H1 (cell line): ENCODE measurements at regions not wholly inside any gene's neighbourhood (a gene's known extent, or its start where the extent isn't known, plus 50 kb on each side); places are given as distances from the start of the nearest gene placed in this dataset.

ENCODE experiments used
- CTCF ChIA-PET: fragments of 300-600 bp; sonication (Branson Sonifier 250); formaldehyde crosslinking; loops from one replicate; lab custom pipeline; 2021; ENCODE audit not compliant: partially characterized antibody; lab: Charles Lee
- POLR2A ChIA-PET: fragments of 300-600 bp; sonication (Branson Sonifier 250); formaldehyde crosslinking; loops from one replicate; lab custom pipeline; 2021; ENCODE audit warnings: inconsistent platforms; ENCODE audit not compliant: partially characterized antibody; lab: Charles Lee
- DNase-seq, 2 experiments: peaks; one replicate each; pipeline versions ENCODE4 v3.0.0 to v3.0.0-alpha.2; 2010 to 2022; ENCODE audit warnings: low spot score in 2 of 2, low read depth in 1 of 2, mixed read lengths in 1 of 2
- FAIRE-seq: peaks from 2 replicates; lab custom pipeline; 2011; peaks lifted over from hg19 to GRCh38; lab: Jason Lieb, UNC
- H2AFZ ChIP-seq: 2 replicates; pipeline ENCODE4 v1.8.1; 2012; ENCODE audit warnings: low read length, inconsistent platforms
- H2AK5ac ChIP-seq: 2 replicates; pipeline ENCODE4 v1.6.1; 2013; ENCODE audit warnings: low read depth, low read length
- H2BK120ac ChIP-seq: replicated peaks from 2 replicates; pipeline ENCODE3; 2013; ENCODE audit warnings: low read depth, low read length, inconsistent platforms
- H2BK12ac ChIP-seq: 2 replicates; pipeline ENCODE4 v1.6.1; 2013; ENCODE audit warnings: low read depth, low read length
- H2BK15ac ChIP-seq: 2 replicates; pipeline ENCODE4 v1.6.1; 2013; ENCODE audit warnings: low read length
- H2BK20ac ChIP-seq: 2 replicates; pipeline ENCODE4 v1.6.1; 2013; ENCODE audit warnings: low read length
- H2BK5ac ChIP-seq: 2 replicates; pipeline ENCODE4 v1.6.1; 2013; ENCODE audit warnings: low read depth, low read length
- H3K14ac ChIP-seq: 2 replicates; pipeline ENCODE4 v1.6.1; 2013; ENCODE audit warnings: inconsistent platforms; ENCODE audit not compliant: insufficient read length
- H3K18ac ChIP-seq: 2 replicates; pipeline ENCODE4 v1.6.1; 2013; ENCODE audit warnings: low read length; ENCODE audit errors: extremely low read depth
- H3K23ac ChIP-seq: 2 replicates; pipeline ENCODE4 v1.6.1; 2013; ENCODE audit warnings: inconsistent platforms; ENCODE audit not compliant: insufficient read length
- H3K23me2 ChIP-seq: 2 replicates; pipeline ENCODE4 v1.6.1; 2013; ENCODE audit warnings: low read depth, low read length
- H3K27ac ChIP-seq: 2 replicates; pipeline ENCODE4 v1.6.1; 2011; ENCODE audit warnings: low read depth, low read length, inconsistent platforms
- H3K27me3 ChIP-seq, 4 experiments: replicated peaks in 1 of 4; 1 replicate in 1 of 4; 2 replicates in 3 of 4; pipeline versions ENCODE4 v1.6.1 to v1.8.1; 2011 to 2013; ENCODE audit warnings: low read length in 3 of 4, mild to moderate bottlenecking in 3 of 4, inconsistent platforms in 2 of 4, mixed read lengths in 2 of 4, moderate library complexity in 1 of 4; ENCODE audit not compliant: control insufficient read depth in 3 of 4, insufficient read depth in 3 of 4; ENCODE audit errors: extremely low read depth in 1 of 4
- H3K36me3 ChIP-seq, 4 experiments: 2 replicates each; pipeline versions ENCODE4 v1.6.1 to v1.8.1; 2011 to 2013; ENCODE audit warnings: mild to moderate bottlenecking in 4 of 4, low read length in 3 of 4, moderate library complexity in 2 of 4, control low read depth in 1 of 4, inconsistent platforms in 1 of 4; ENCODE audit not compliant: insufficient read depth in 4 of 4, control insufficient read depth in 2 of 4
- H3K4ac ChIP-seq: replicated peaks from 2 replicates; pipeline ENCODE3; 2013; ENCODE audit warnings: low read length, low read depth, mixed read lengths, inconsistent platforms; ENCODE audit not compliant: insufficient read length
- H3K4me1 ChIP-seq, 4 experiments: replicated peaks in 1 of 4; 1 replicate in 1 of 4; 2 replicates in 3 of 4; pipeline versions ENCODE4 v1.6.1 to v1.8.1; 2011 to 2013; ENCODE audit warnings: low read length in 3 of 4, inconsistent platforms in 2 of 4, mixed read lengths in 1 of 4; ENCODE audit not compliant: insufficient read depth in 4 of 4, control insufficient read depth in 3 of 4
- H3K4me2 ChIP-seq, 2 experiments: 2 replicates each; pipeline versions ENCODE4 v1.6.1 to v1.8.1; 2011 to 2013; ENCODE audit warnings: low read depth in 2 of 2, low read length in 2 of 2, control low read depth in 1 of 2, inconsistent platforms in 1 of 2, mild to moderate bottlenecking in 1 of 2; ENCODE audit not compliant: insufficient read depth in 1 of 2
- H3K4me3 ChIP-seq, 4 experiments: fragments of 200-600, 300-600 bp in 1 of 4; sonication (generic), shearing (Covaris generic), sonication (Bioruptor Twin) in 1 of 4; 2 replicates each; pipeline versions ENCODE4 v1.5.1 to v1.8.1; 2011 to 2016; ENCODE audit warnings: low read length in 4 of 4, low read depth in 3 of 4, control low read depth in 2 of 4, inconsistent platforms in 2 of 4, mild to moderate bottlenecking in 2 of 4, mixed read lengths in 1 of 4, moderate library complexity in 1 of 4; ENCODE audit not compliant: insufficient read depth in 2 of 4; ENCODE audit errors: extremely low read depth in 1 of 4
- H3K56ac ChIP-seq: replicated peaks from 2 replicates; pipeline ENCODE3; 2013; ENCODE audit warnings: low read depth, mild to moderate bottlenecking, mixed read lengths, low read length, inconsistent platforms; ENCODE audit not compliant: insufficient read length
- H3K79me1 ChIP-seq: 2 replicates; pipeline ENCODE4 v1.6.1; 2013; ENCODE audit warnings: low read depth, low read length, control low read depth
- H3K79me2 ChIP-seq, 2 experiments: 2 replicates each; pipeline versions ENCODE4 v1.6.1 to v1.8.1; 2012 to 2013; ENCODE audit warnings: low read length in 2 of 2, mild to moderate bottlenecking in 2 of 2, inconsistent platforms in 1 of 2; ENCODE audit not compliant: insufficient read depth in 2 of 2, control insufficient read depth in 1 of 2
- H3K9ac ChIP-seq, 4 experiments: replicated peaks in 1 of 4; 1 replicate in 1 of 4; 2 replicates in 3 of 4; pipeline versions ENCODE4 v1.6.1 to v1.8.1; 2011 to 2013; ENCODE audit warnings: low read depth in 3 of 4, low read length in 3 of 4, control low read depth in 2 of 4, mild to moderate bottlenecking in 2 of 4, moderate library complexity in 2 of 4, inconsistent platforms in 1 of 4; ENCODE audit errors: extremely low read depth in 1 of 4
- H3K9me3 ChIP-seq, 2 experiments: 2 replicates each; pipeline versions ENCODE4 v1.6.1 to v1.8.1; 2012 to 2013; ENCODE audit warnings: mild to moderate bottlenecking in 2 of 2, moderate library complexity in 2 of 2, control low read depth in 1 of 2, inconsistent platforms in 1 of 2, low read depth in 1 of 2, low read length in 1 of 2, mixed read lengths in 1 of 2; ENCODE audit not compliant: insufficient read depth in 2 of 2
- H4K20me1 ChIP-seq, 2 experiments: replicated peaks in 1 of 2; 2 replicates each; pipeline versions ENCODE3 to v1.8.1; 2011 to 2013; ENCODE audit warnings: inconsistent platforms in 2 of 2, low read length in 2 of 2, mild to moderate bottlenecking in 1 of 2; ENCODE audit not compliant: insufficient read depth in 2 of 2, control insufficient read depth in 1 of 2
- H4K5ac ChIP-seq: 2 replicates; pipeline ENCODE4 v1.6.1; 2013; ENCODE audit warnings: low read length, low read depth, mixed read lengths, inconsistent platforms; ENCODE audit not compliant: insufficient read length
- H4K8ac ChIP-seq: 2 replicates; pipeline ENCODE4 v1.8.0; 2013; ENCODE audit warnings: mild to moderate bottlenecking, moderate library complexity, low read length, inconsistent platforms; ENCODE audit not compliant: insufficient read depth; ENCODE audit errors: extremely low read depth
- H4K91ac ChIP-seq: replicated peaks from 2 replicates; pipeline ENCODE3; 2013; ENCODE audit warnings: low read length, mixed read lengths, inconsistent platforms; ENCODE audit not compliant: insufficient read length
- CHD2 ChIP-seq: IDR thresholded peaks from 2 replicates; pipeline ENCODE4 v1.6.1; 2012; ENCODE audit warnings: low read length, improper control_type of control experiment
- FOSL1 ChIP-seq: IDR thresholded peaks from 2 replicates; pipeline ENCODE4 v1.6.1; 2011; ENCODE audit warnings: mild to moderate bottlenecking, low read depth, low read length, moderate library complexity; ENCODE audit not compliant: insufficient read depth
- SAP30 ChIP-seq: fragments of 300-600 bp; sonication (generic); IDR thresholded peaks from 2 replicates; pipeline ENCODE4 v1.7.1; 2012; ENCODE audit warnings: low read length, moderate library complexity, mild to moderate bottlenecking, inconsistent platforms; ENCODE audit not compliant: insufficient read depth, insufficient replicate concordance
- SRF ChIP-seq: IDR thresholded peaks from 2 replicates; pipeline ENCODE4 v1.6.1; 2011; ENCODE audit warnings: mild to moderate bottlenecking, low read depth, low read length, moderate library complexity
- TBP ChIP-seq: IDR thresholded peaks from 2 replicates; pipeline ENCODE4 v1.6.1; 2011; ENCODE audit warnings: low read depth, low read length, improper control_type of control experiment
- WGBS, 2 experiments: shearing (Covaris generic) in 1 of 2; methylation state at CpG; one replicate each; pipeline versions ENCODE4 v1.1.6 to v1.1.7; 2013 to 2015; ENCODE audit warnings: low lambda C conversion rate in 2 of 2, mixed read lengths in 2 of 2, inconsistent platforms in 1 of 2, low coverage in 1 of 2, missing lambda C conversion rate in 1 of 2; ENCODE audit not compliant: insufficient replicate concordance in 2 of 2, insufficient coverage in 1 of 2, insufficient read length in 1 of 2; ENCODE audit errors: extremely low coverage in 1 of 2, missing lambda C conversion rate in 1 of 2; 5-methylcytosine and 5-hydroxymethylcytosine counted together

- no peak overlapping the region for H2BK120ac ChIP-seq
- H2AK5ac ChIP-seq, result no peak overlapping the region
- H2BK12ac ChIP-seq, result no peak overlapping the region
- H3K9ac ChIP-seq, result no peak overlapping the region
- CTCF ChIA-PET, result no interaction called here
- no peak overlapping the region for H3K4ac ChIP-seq
- POLR2A ChIA-PET, result no interaction called here
- H3K27me3 ChIP-seq, result no peaks in the 10 kb centered on the region
- no peak overlapping the region for H4K5ac ChIP-seq
- H2BK15ac ChIP-seq, result no peak overlapping the region
- H2AFZ ChIP-seq, result no peak overlapping the region
- H4K8ac ChIP-seq, result no peak overlapping the region
- H3K27ac ChIP-seq, result no peak overlapping the region
- H3K4me2 ChIP-seq, result no peak overlapping the region
- no peak overlapping the region for H2BK20ac ChIP-seq
- no peaks in the 10 kb centered on the region for H3K79me1 ChIP-seq
- no peak overlapping the region for H2BK5ac ChIP-seq
- FAIRE-seq (no peak), DNase-seq (no peak)
- 80% methylated on average over 2 of the region's 2 CpGs; no CpG with 5 or more reads in 1 of the 2 experiments for WGBS, 2 experiments
- H3K14ac ChIP-seq, result no peak overlapping the region
- no peaks in the 10 kb centered on the region for H3K23me2 ChIP-seq
- no peak overlapping the region for H3K18ac ChIP-seq
- TF ChIP-seq TBP (no peak), SRF (no peak), CHD2 (no peak), FOSL1 (no peak), SAP30 (no peak)
- H3K56ac ChIP-seq, result no peak overlapping the region
- H3K23ac ChIP-seq, result no peak overlapping the region
- no peaks in the 10 kb centered on the region for H4K20me1 ChIP-seq
- H3K9me3 ChIP-seq, result no peaks in the 10 kb centered on the region
- no peak overlapping the region for H4K91ac ChIP-seq
- no peak overlapping the region for H3K4me3 ChIP-seq
- no peaks in the 10 kb centered on the region for H3K79me2 ChIP-seq
- no peaks in the 10 kb centered on the region for H3K4me1 ChIP-seq
- H3K36me3 ChIP-seq, result no peaks in the 10 kb centered on the region
These were observed 80.8 kb upstream of the HEPHL1 start for GRCh38 chr11:93940395-93940794.
